HCT116 (cell line): ENCODE measurements at regions not wholly inside any gene's neighbourhood (a gene's known extent, or its start where the extent isn't known, plus 50 kb on each side); places are given as distances from the start of the nearest gene placed in this dataset.

ENCODE experiments used
- ATAC-seq: fragments of 200-7000 bp; cut with Tn5 transposase; 2 replicates; pipeline ENCODE4 v1.9.1; 2020; ENCODE audit warnings: mild to moderate bottlenecking, moderate library complexity
- BruUV-seq: library from RNA; stranded (reverse); fragments of 400-500 nt; replicated peaks from 2 replicates; lab custom pipeline; 2021; lab: Mats Ljungman, UMichigan
- CTCF ChIA-PET: fragments of 300-600 bp; sonication (Branson Sonifier 250); formaldehyde crosslinking; loops from one replicate; lab custom pipeline; 2021; ENCODE audit warnings: antibody characterized with exemption; lab: Charles Lee
- POLR2A ChIA-PET: fragments of 300-600, 350-600 bp; sonication (Branson Sonifier 250); formaldehyde crosslinking; loops from one replicate; lab custom pipeline; 2021; ENCODE audit warnings: antibody characterized with exemption; lab: Charles Lee
- RAD21 ChIA-PET, 2 experiments: fragments of 300-600 bp; sonication (Branson Sonifier 250); formaldehyde crosslinking; loops; one replicate each; lab custom pipeline; 2023; ENCODE audit warnings: low total read pairs in 2 of 2; ENCODE audit not compliant: uncharacterized antibody in 2 of 2, unreplicated experiment in 2 of 2, low non-redundant PET in 1 of 2; lab: Charles Lee
- DNase-seq: peaks from one replicate; pipeline ENCODE4 v3.0.0-alpha.2; 2010; ENCODE audit warnings: low read depth, low spot score
- H2AFZ ChIP-seq: fragments of 200-600 bp; shearing (Covaris generic), sonication (generic); 2 replicates; pipeline ENCODE4 v1.6.1; 2017; ENCODE audit warnings: low read depth, mixed run types, mixed read lengths, antibody characterized with exemption, low read length; ENCODE audit not compliant: poor library complexity, severe bottlenecking
- H3K27ac ChIP-seq: 2 replicates; pipeline ENCODE4 v1.5.1; 2012; ENCODE audit warnings: low read depth, low read length
- H3K27me3 ChIP-seq: fragments of 200-600 bp; sonication (generic); 2 replicates; pipeline ENCODE4 v1.6.1; 2016; ENCODE audit warnings: mixed run types, low read length, mixed read lengths; ENCODE audit not compliant: insufficient read depth
- H3K36me3 ChIP-seq, 2 experiments: fragments of 200-500 bp in 1 of 2; fragments of 200-600 bp in 1 of 2; sonication (Bioruptor generic) in 1 of 2; sonication (generic) in 1 of 2; 2 replicates each; pipeline versions ENCODE4 v1.5.1 to v1.6.1; 2014 to 2016; ENCODE audit warnings: low read length in 2 of 2, inconsistent platforms in 1 of 2, mixed read lengths in 1 of 2, mixed run types in 1 of 2; ENCODE audit not compliant: insufficient read depth in 2 of 2, control insufficient read depth in 1 of 2
- H3K4me1 ChIP-seq, 2 experiments: fragments of 200-600 bp in 1 of 2; sonication (generic) in 1 of 2; 2 replicates each; pipeline versions ENCODE4 v1.5.1 to v1.6.1; 2012 to 2017; ENCODE audit warnings: low read length in 2 of 2, inconsistent platforms in 1 of 2, mild to moderate bottlenecking in 1 of 2, mixed read lengths in 1 of 2, mixed run types in 1 of 2, moderate library complexity in 1 of 2; ENCODE audit not compliant: insufficient read depth in 2 of 2, control insufficient read depth in 1 of 2
- H3K4me2 ChIP-seq: fragments of 200-600 bp; sonication (generic); 2 replicates; pipeline ENCODE4 v1.6.1; 2017; ENCODE audit warnings: mixed run types, low read length, mixed read lengths
- H3K4me3 ChIP-seq, 2 experiments: fragments of 200-600 bp in 1 of 2; sonication (generic) in 1 of 2; replicated peaks in 1 of 2; 2 replicates each; pipeline ENCODE4 v1.5.1; 2011 to 2016; ENCODE audit warnings: low read length in 2 of 2, control low read depth in 1 of 2, low read depth in 1 of 2, mild to moderate bottlenecking in 1 of 2, mixed read lengths in 1 of 2, mixed run types in 1 of 2
- H3K79me2 ChIP-seq: fragments of 200-600 bp; sonication (generic); 2 replicates; pipeline ENCODE4 v1.6.1; 2017; ENCODE audit warnings: mild to moderate bottlenecking, mixed run types, low read length, moderate library complexity, mixed read lengths; ENCODE audit not compliant: insufficient read depth
- H3K9ac ChIP-seq: fragments of 200-600 bp; sonication (generic); 2 replicates; pipeline ENCODE4 v1.6.1; 2016; ENCODE audit warnings: low read length, mixed read lengths
- H3K9me2 ChIP-seq: fragments of 200-600 bp; sonication (generic), shearing (Covaris generic); 2 replicates; pipeline ENCODE4 v1.6.1; 2017; ENCODE audit warnings: mixed run types, mild to moderate bottlenecking, moderate library complexity; ENCODE audit not compliant: insufficient read depth
- H3K9me3 ChIP-seq, 2 experiments: fragments of 200-500 bp in 1 of 2; fragments of 200-600 bp in 1 of 2; sonication (Bioruptor generic) in 1 of 2; sonication (generic) in 1 of 2; 2 replicates each; pipeline ENCODE4 v1.6.1; 2014 to 2017; ENCODE audit warnings: low read length in 2 of 2, mixed read lengths in 2 of 2, inconsistent platforms in 1 of 2, low read depth in 1 of 2, mild to moderate bottlenecking in 1 of 2, mixed run types in 1 of 2, moderate library complexity in 1 of 2; ENCODE audit not compliant: control insufficient read depth in 1 of 2, insufficient read depth in 1 of 2
- H4K20me1 ChIP-seq: fragments of 200-600 bp; sonication (generic), shearing (Covaris generic); 2 replicates; pipeline ENCODE4 v1.6.1; 2017; ENCODE audit warnings: mixed run types, mild to moderate bottlenecking, moderate library complexity; ENCODE audit not compliant: insufficient read depth
- CTCF ChIP-seq, 3 experiments: fragments of 200-600 bp in 1 of 3; sonication (generic) in 1 of 3; IDR thresholded peaks in 2 of 3; conservative IDR thresholded peaks in 1 of 3; 2 replicates each; pipeline ENCODE4 v1.5.1; 2012 to 2017; ENCODE audit warnings: low read depth in 2 of 3, low read length in 2 of 3, antibody characterized with exemption in 1 of 3, borderline replicate concordance in 1 of 3, control low read depth in 1 of 3, mild to moderate bottlenecking in 1 of 3, mixed read lengths in 1 of 3, mixed run types in 1 of 3, moderate library complexity in 1 of 3; ENCODE audit not compliant: insufficient read depth in 1 of 3
- FOSL1 ChIP-seq: IDR thresholded peaks from 2 replicates; pipeline ENCODE4 v1.6.1; 2012; ENCODE audit warnings: low read depth
- POLR2A ChIP-seq: IDR thresholded peaks from 2 replicates; pipeline ENCODE4 v1.7.0; 2011; ENCODE audit warnings: borderline replicate concordance; ENCODE audit not compliant: insufficient read depth, insufficient read length; ENCODE audit errors: extremely low read depth
- RAD21 ChIP-seq: IDR thresholded peaks from 2 replicates; pipeline ENCODE4 v1.6.1; 2012; ENCODE audit warnings: low read depth, mild to moderate bottlenecking
- SP1 ChIP-seq: IDR thresholded peaks from 2 replicates; pipeline ENCODE4 v1.6.1; 2012; ENCODE audit warnings: low read depth
- intact Hi-C: fragments of 100-400 bp; cut with micrococcal nuclease; formaldehyde crosslinking; loops from 2 replicates; pipeline ENCODE4 v1.10.0; 2022
- TF ChIP-seq, protein P1 (sequence below): IDR thresholded peaks from 2 replicates; pipeline ENCODE4 v1.6.1; 2012; ENCODE audit warnings: low read depth

GRCh38 chr3:106249981-106250380, 381.2 kb upstream of the CBLB start:
- no peaks in the 10 kb centered on the region for H3K36me3 ChIP-seq
- no peaks in the 10 kb centered on the region; the same call in 1 of the 2 replicates for H3K9me2 ChIP-seq
- DNase-seq (no peak), ATAC-seq (no peak)
- ChIA-PET RAD21 (no interaction called here), CTCF (no interaction called here), POLR2A (no interaction called here)
- H3K4me2 ChIP-seq: no peak overlapping the region
- H2AFZ ChIP-seq: no peak overlapping the region
- H3K4me1 ChIP-seq: no peaks in the 10 kb centered on the region
- TF ChIP-seq RAD21: no peak
- no peak for TF ChIP-seq SP1
- no peak for TF ChIP-seq CTCF (IDR thresholded peaks at IDR 0.05 in 2 of 3, conservative IDR thresholded peaks at IDR 0.05 in 1 of 3; ENCODE audit: borderline replicate concordance in 1 of 3, insufficient read depth in 1 of 3, low read depth in 2 of 3, low read length in 2 of 3)
- no peak for TF ChIP-seq POLR2A
- TF ChIP-seq FOSL1: no peak
- TF ChIP-seq, protein P1, sequence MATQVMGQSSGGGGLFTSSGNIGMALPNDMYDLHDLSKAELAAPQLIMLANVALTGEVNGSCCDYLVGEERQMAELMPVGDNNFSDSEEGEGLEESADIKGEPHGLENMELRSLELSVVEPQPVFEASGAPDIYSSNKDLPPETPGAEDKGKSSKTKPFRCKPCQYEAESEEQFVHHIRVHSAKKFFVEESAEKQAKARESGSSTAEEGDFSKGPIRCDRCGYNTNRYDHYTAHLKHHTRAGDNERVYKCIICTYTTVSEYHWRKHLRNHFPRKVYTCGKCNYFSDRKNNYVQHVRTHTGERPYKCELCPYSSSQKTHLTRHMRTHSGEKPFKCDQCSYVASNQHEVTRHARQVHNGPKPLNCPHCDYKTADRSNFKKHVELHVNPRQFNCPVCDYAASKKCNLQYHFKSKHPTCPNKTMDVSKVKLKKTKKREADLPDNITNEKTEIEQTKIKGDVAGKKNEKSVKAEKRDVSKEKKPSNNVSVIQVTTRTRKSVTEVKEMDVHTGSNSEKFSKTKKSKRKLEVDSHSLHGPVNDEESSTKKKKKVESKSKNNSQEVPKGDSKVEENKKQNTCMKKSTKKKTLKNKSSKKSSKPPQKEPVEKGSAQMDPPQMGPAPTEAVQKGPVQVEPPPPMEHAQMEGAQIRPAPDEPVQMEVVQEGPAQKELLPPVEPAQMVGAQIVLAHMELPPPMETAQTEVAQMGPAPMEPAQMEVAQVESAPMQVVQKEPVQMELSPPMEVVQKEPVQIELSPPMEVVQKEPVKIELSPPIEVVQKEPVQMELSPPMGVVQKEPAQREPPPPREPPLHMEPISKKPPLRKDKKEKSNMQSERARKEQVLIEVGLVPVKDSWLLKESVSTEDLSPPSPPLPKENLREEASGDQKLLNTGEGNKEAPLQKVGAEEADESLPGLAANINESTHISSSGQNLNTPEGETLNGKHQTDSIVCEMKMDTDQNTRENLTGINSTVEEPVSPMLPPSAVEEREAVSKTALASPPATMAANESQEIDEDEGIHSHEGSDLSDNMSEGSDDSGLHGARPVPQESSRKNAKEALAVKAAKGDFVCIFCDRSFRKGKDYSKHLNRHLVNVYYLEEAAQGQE: no peak
- no peaks in the 10 kb centered on the region for H4K20me1 ChIP-seq
- intact Hi-C loops: no loop called here
- H3K27ac ChIP-seq: no peak overlapping the region
- no peak overlapping the region for H3K4me3 ChIP-seq
- H3K27me3 ChIP-seq: no peaks in the 10 kb centered on the region
- BruUV-seq: no TSS peak
- no peaks in the 10 kb centered on the region for H3K79me2 ChIP-seq
- H3K9me3 ChIP-seq: no peaks in the 10 kb centered on the region
- no peak overlapping the region for H3K9ac ChIP-seq
